ENCODE measurements at regions not wholly inside any gene's neighbourhood (a gene's known extent, or its start where the extent isn't known, plus 50 kb on each side); places are given as distances from the start of the nearest gene placed in this dataset.

- TF ChIP-seq, protein P1, sequence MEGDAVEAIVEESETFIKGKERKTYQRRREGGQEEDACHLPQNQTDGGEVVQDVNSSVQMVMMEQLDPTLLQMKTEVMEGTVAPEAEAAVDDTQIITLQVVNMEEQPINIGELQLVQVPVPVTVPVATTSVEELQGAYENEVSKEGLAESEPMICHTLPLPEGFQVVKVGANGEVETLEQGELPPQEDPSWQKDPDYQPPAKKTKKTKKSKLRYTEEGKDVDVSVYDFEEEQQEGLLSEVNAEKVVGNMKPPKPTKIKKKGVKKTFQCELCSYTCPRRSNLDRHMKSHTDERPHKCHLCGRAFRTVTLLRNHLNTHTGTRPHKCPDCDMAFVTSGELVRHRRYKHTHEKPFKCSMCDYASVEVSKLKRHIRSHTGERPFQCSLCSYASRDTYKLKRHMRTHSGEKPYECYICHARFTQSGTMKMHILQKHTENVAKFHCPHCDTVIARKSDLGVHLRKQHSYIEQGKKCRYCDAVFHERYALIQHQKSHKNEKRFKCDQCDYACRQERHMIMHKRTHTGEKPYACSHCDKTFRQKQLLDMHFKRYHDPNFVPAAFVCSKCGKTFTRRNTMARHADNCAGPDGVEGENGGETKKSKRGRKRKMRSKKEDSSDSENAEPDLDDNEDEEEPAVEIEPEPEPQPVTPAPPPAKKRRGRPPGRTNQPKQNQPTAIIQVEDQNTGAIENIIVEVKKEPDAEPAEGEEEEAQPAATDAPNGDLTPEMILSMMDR (IDR thresholded peaks at IDR 0.05; ENCODE audit: extremely low read depth, missing control alignments): no peak
- no peak for DNase-seq (ENCODE audit: low spot score)
Observed at GRCh38 chr10:4649471-4649870, 176.5 kb upstream of the AKR1E2 start.

- TF ChIP-seq, protein P1 (IDR thresholded peaks at IDR 0.05; ENCODE audit: extremely low read depth, missing control alignments): no peak
Observed at GRCh38 chr10:4648999-4649398, 177.0 kb upstream of the AKR1E2 start.

GRCh38 chr10:4647109-4647785, 178.8 kb upstream of the AKR1E2 start:
- no peak for DNase-seq (ENCODE audit: low spot score)
- TF ChIP-seq, protein P1 (IDR thresholded peaks at IDR 0.05; ENCODE audit: extremely low read depth, missing control alignments): no peak

More at GRCh38 chr10:4648999-4649398, 177.0 kb upstream of the AKR1E2 start:
- no peak for DNase-seq (ENCODE audit: low spot score)

DNA sequence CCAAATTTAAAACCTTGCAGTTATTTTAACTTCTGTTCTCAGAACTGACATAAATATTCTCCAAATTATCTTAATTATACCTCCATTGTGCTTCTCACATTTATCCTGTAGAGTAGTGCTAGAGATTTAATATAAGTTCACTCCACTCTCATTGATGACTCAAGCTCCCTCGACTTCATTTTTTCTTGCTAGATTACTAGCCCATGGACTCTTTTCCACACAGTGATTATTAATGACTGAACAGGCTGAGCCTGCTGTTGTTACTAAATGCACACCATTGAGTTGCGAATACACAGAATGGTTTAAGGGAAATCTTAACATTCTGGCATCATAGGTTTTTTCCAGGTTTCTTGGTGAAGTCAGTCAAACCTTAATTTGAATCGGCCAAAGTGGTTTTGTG, 179.5 kb upstream of the AKR1E2 start:
- no peak for DNase-seq (ENCODE audit: low spot score)
- TF ChIP-seq, protein P1 (IDR thresholded peaks at IDR 0.05; ENCODE audit: extremely low read depth, missing control alignments): no peak

DNA sequence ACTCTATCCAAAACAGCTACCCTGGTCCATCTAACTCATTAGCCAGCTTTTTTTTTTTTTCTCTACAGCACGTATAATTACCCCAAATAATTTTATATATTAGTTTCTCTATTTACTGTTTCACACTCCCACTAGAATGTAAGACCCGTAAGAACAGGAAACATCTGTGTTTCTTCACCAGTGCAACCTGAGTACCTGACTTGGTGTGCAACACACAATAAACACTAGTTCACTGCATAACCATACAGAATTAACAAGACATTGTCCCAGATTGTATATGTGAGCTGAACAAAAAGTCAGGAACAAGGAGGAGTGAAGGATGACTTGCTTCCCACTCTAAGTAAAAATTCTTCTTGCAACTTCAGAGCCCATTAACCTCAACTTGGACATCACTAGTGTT, 180.2 kb upstream of the AKR1E2 start:
- DNase-seq (ENCODE audit: low spot score): no peak
- TF ChIP-seq, protein P1 (IDR thresholded peaks at IDR 0.05; ENCODE audit: extremely low read depth, missing control alignments): no peak

DNA sequence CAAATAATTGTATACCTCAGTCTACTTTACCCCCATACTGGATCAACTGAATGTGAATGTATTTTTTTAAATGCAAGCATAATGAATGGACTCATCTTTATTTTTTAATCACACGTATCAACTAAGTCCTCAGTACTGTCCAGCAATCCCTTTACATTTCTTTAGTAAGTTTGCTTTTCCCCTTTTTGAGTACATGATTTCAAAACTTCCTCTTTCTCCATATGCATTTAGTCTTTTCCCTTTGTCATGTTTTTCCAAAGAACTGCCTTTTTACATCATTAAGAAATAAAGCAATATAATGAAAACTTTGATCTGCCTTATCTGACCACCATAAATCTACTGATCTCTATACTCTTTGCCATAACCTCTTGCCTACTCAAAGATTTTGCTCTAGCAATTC, 182.5 kb upstream of the AKR1E2 start:
- TF ChIP-seq, protein P1 (IDR thresholded peaks at IDR 0.05; ENCODE audit: extremely low read depth, missing control alignments): no peak
- DNase-seq (ENCODE audit: low spot score): no peak

GRCh38 chr10:4639960-4640359, 186.0 kb upstream of the AKR1E2 start:
- TF ChIP-seq, protein P1 (IDR thresholded peaks at IDR 0.05; ENCODE audit: extremely low read depth, missing control alignments): no peak
- DNase-seq (ENCODE audit: low spot score): no peak

Measured in GM20000 (cell line).